DND-41 (cell line): ENCODE measurements at regions not wholly inside any gene's neighbourhood (a gene's known extent, or its start where the extent isn't known, plus 50 kb on each side); places are given as distances from the start of the nearest gene placed in this dataset.

Experiments used
- ATAC-seq: fragments of 200-7000 bp; cut with Tn5 transposase; 3 replicates; pipeline ENCODE4 v1.9.1; 2021; ENCODE audit warnings: low read depth; ENCODE audit not compliant: insufficient read depth
- DNase-seq: peaks from one replicate; pipeline ENCODE4 v3.0.0-alpha.2; 2020
- H2AFZ ChIP-seq: 2 replicates; pipeline ENCODE4 v1.6.0; 2012; ENCODE audit warnings: low read depth, low read length
- H3K27ac ChIP-seq: 2 replicates; pipeline ENCODE4 v1.5.1; 2012; ENCODE audit warnings: low read length, inconsistent platforms
- H3K27me3 ChIP-seq: fragments of 200-600 bp; sonication (generic); 2 replicates; pipeline ENCODE4 v1.6.0; 2012; ENCODE audit warnings: low read length, mild to moderate bottlenecking, inconsistent platforms; ENCODE audit not compliant: insufficient read depth, poor library complexity
- H3K36me3 ChIP-seq: 2 replicates; pipeline ENCODE4 v1.5.1; 2012; ENCODE audit warnings: low read length, inconsistent platforms; ENCODE audit not compliant: insufficient read depth
- H3K4me1 ChIP-seq: 2 replicates; pipeline ENCODE4 v1.5.1; 2012; ENCODE audit warnings: mild to moderate bottlenecking, low read length; ENCODE audit not compliant: insufficient read depth
- H3K4me2 ChIP-seq: 2 replicates; pipeline ENCODE4 v1.6.0; 2012; ENCODE audit warnings: mild to moderate bottlenecking, moderate library complexity, low read length, inconsistent platforms; ENCODE audit not compliant: insufficient read depth
- H3K4me3 ChIP-seq, 2 experiments: fragments of 200-600 bp in 1 of 2; shearing (Covaris generic) in 1 of 2; 2 replicates each; pipeline ENCODE4 v1.5.1; 2012 to 2016; ENCODE audit warnings: inconsistent platforms in 2 of 2, low read length in 2 of 2, mild to moderate bottlenecking in 2 of 2, low read depth in 1 of 2, moderate library complexity in 1 of 2
- H3K79me2 ChIP-seq: 2 replicates; pipeline ENCODE4 v1.6.0; 2012; ENCODE audit warnings: low read length, inconsistent platforms; ENCODE audit not compliant: insufficient read depth
- H3K9ac ChIP-seq: 2 replicates; pipeline ENCODE4 v1.6.0; 2012; ENCODE audit warnings: low read depth, mild to moderate bottlenecking, inconsistent platforms, low read length, moderate library complexity
- H3K9me3 ChIP-seq: 2 replicates; pipeline ENCODE4 v1.5.1; 2012; ENCODE audit warnings: low read length, moderate library complexity, mild to moderate bottlenecking, inconsistent platforms; ENCODE audit not compliant: insufficient read depth, severe bottlenecking
- H4K20me1 ChIP-seq: 2 replicates; pipeline ENCODE4 v1.6.0; 2012; ENCODE audit warnings: low read length; ENCODE audit not compliant: insufficient read depth
- CTCF ChIP-seq: IDR thresholded peaks from 2 replicates; pipeline ENCODE4 v1.5.1; 2012; ENCODE audit warnings: borderline replicate concordance, low read length, moderate library complexity, mild to moderate bottlenecking; ENCODE audit not compliant: poor library complexity, severe bottlenecking; ENCODE audit errors: extremely low read depth
- EZH2 ChIP-seq: IDR thresholded peaks from 3 replicates; pipeline ENCODE4 v1.6.1; 2012; ENCODE audit warnings: borderline replicate concordance, low read depth, mild to moderate bottlenecking, moderate library complexity, low read length, inconsistent platforms; ENCODE audit not compliant: severe bottlenecking

DNA sequence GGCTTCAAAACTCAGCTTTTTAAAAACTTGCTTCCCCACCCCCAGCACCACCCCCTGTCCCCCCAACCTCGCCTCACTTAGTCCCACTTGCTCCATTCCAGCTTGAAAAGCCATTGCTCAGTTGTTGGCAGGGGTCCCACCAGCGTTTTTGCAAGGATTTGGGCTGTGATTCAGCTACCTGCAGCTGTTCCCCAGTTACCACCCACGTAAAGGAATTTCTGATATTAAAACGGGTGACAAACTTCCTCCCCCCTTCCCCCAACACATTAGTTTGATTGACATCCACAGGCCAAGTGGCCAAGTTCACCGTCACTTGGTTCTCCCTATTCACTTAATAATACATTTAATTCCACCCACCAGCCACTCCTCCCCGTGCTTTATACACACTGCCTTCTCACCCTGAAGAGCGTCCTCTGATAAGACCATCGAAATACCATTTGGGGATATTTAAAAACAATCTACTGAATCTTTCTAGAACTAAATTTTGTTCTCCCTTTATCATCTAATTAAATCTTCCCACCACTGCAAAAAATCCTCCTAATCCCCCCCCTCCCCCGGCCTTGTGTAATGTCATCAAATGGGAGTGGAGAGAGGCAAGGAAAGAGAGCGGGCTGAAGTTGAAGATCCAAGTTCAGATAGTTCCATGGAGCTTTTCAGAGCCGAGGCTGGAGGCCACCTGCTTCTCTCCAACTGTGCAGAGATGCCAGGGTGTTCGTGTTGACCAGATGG lies 55.1 kb downstream of the SOX9 start:
- DNase-seq (no peak), ATAC-seq (no peak)
- H3K9me3 ChIP-seq = no peaks in the 10 kb centered on the region
- no peak overlapping the region for H2AFZ ChIP-seq
- H3K4me1 ChIP-seq = no peaks in the 10 kb centered on the region
- no peak overlapping the region for H3K9ac ChIP-seq
- H3K79me2 ChIP-seq = no peaks in the 10 kb centered on the region
- peaks cover 7% of the 10 kb centered on the region for H3K27me3 ChIP-seq
- H3K36me3 ChIP-seq = no peaks in the 10 kb centered on the region
- no peak overlapping the region for H3K4me2 ChIP-seq
- H3K27ac ChIP-seq = no peak overlapping the region
- no peak for TF ChIP-seq EZH2
- no peak for TF ChIP-seq CTCF
- H3K4me3 ChIP-seq = no peak overlapping the region
- no peaks in the 10 kb centered on the region for H4K20me1 ChIP-seq

- Histone ChIP-seq H3K9me3 (no peaks in the 10 kb centered on the region), H3K4me3 (no peak overlapping the region), H3K9ac (no peak overlapping the region), H3K27me3 (peaks cover 7% of the 10 kb centered on the region), H4K20me1 (no peaks in the 10 kb centered on the region), H3K79me2 (no peaks in the 10 kb centered on the region), H3K36me3 (no peaks in the 10 kb centered on the region), H2AFZ (no peak overlapping the region), H3K4me1 (no peaks in the 10 kb centered on the region), H3K4me2 (no peak overlapping the region), H3K27ac (no peak overlapping the region)
- DNase-seq = no peak
- ATAC-seq = no peak
- TF ChIP-seq EZH2 (no peak), CTCF (no peak)
Observed at GRCh38 chr17:72176516-72176851, 55.7 kb downstream of the SOX9 start.

DNA sequence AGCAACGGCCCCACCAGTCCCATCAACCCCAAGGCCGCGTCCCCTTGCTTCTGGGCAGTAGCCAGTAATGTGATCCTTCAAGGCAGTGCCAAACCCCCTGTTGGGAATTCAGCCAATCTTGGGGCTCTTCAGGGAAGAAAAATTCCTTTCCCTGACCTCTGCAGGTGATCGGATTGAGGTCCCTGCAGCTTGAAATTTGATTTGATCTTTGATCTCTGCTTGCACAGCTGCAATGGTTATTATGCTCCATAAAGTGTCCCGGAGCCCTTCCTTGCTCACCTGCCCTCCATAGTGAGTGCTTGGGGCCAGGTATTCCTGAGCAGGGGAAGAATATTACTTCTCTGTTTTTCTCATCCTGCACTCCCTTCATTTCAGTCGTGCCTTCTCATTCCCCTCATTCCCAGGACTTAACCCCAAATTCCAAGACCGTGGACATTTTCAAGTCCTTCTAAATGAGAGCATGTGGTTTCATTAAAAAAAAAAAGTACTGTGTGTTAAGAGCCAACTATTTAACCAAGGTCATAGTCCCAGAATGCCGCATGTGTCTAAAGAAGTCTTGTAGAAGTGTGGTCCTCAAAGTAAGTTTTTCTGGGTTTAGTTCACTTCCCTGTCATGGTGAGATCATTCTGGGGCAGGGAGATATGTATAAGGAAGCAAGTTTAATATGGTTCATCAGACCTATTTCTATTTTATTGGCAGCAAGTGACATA lies 56.3 kb downstream of the SOX9 start:
- Histone ChIP-seq H2AFZ (no peak overlapping the region), H3K27ac (no peak overlapping the region), H3K9me3 (no peaks in the 10 kb centered on the region), H3K9ac (no peak overlapping the region), H3K4me3 (no peak overlapping the region), H3K79me2 (no peaks in the 10 kb centered on the region), H4K20me1 (no peaks in the 10 kb centered on the region), H3K36me3 (no peaks in the 10 kb centered on the region), H3K4me2 (no peak overlapping the region), H3K4me1 (no peaks in the 10 kb centered on the region), H3K27me3 (peaks cover 4% of the 10 kb centered on the region)
- DNase-seq (no peak), ATAC-seq (no peak)
- no peak for TF ChIP-seq EZH2
- TF ChIP-seq CTCF = no peak
